ENCODE measurements at regions not wholly inside any gene's neighbourhood (a gene's known extent, or its start where the extent isn't known, plus 50 kb on each side); places are given as distances from the start of the nearest gene placed in this dataset.
"Not testable (repeated sequence)": the region's sequence is repeated elsewhere in the genome, so short reads cannot be mapped to it uniquely, and the experiment has no call there.

- TF ChIP-seq, protein P1, sequence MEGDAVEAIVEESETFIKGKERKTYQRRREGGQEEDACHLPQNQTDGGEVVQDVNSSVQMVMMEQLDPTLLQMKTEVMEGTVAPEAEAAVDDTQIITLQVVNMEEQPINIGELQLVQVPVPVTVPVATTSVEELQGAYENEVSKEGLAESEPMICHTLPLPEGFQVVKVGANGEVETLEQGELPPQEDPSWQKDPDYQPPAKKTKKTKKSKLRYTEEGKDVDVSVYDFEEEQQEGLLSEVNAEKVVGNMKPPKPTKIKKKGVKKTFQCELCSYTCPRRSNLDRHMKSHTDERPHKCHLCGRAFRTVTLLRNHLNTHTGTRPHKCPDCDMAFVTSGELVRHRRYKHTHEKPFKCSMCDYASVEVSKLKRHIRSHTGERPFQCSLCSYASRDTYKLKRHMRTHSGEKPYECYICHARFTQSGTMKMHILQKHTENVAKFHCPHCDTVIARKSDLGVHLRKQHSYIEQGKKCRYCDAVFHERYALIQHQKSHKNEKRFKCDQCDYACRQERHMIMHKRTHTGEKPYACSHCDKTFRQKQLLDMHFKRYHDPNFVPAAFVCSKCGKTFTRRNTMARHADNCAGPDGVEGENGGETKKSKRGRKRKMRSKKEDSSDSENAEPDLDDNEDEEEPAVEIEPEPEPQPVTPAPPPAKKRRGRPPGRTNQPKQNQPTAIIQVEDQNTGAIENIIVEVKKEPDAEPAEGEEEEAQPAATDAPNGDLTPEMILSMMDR (IDR thresholded peaks at IDR 0.05; ENCODE audit: low read depth, low read length, poor library complexity, severe bottlenecking): not testable (repeated sequence)
- TF ChIP-seq EZH2phosphoT487 (IDR thresholded peaks at IDR 0.05; ENCODE audit: borderline replicate concordance, low read length): not testable (repeated sequence)
Observed at GRCh38 chr4:107415490-107415889, 304.5 kb downstream of the PAPSS1 start.

All from DOHH2 (cell line).